Anterior cingulate cortex (tissue), 58 donors: ENCODE measurements at regions not wholly inside any gene's neighbourhood (a gene's known extent, or its start where the extent isn't known, plus 50 kb on each side); places are given as distances from the start of the nearest gene placed in this dataset.
"Not testable (repeated sequence)": the region's sequence is repeated elsewhere in the genome, so short reads cannot be mapped to it uniquely, and the experiment has no call there.

ENCODE experiments used
- DNase-seq, 58 donors: peaks; one replicate each; lab custom pipeline; 2025; lab: John Stamatoyannopoulos, UW

DNA sequence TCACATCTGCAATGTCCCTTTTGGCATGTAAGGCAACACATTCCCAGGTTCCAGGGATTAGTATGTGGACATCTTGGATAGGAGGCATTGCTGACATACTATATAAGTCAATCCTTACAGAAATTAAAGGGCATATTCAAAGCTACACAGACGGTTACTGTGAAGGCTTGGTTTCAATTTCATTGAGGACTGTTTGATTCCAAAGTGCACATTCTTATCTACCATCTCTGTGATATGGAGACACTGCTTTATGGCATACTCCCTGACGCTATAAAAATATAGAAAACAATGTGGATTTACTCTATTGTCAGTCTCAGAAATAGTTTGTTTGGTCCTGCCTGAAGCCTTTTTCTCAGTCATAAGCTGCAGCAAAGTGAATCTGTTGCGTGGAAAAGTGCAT is 1486.7 kb downstream of the FAM181B start:
- no peak for DNase-seq

DNA sequence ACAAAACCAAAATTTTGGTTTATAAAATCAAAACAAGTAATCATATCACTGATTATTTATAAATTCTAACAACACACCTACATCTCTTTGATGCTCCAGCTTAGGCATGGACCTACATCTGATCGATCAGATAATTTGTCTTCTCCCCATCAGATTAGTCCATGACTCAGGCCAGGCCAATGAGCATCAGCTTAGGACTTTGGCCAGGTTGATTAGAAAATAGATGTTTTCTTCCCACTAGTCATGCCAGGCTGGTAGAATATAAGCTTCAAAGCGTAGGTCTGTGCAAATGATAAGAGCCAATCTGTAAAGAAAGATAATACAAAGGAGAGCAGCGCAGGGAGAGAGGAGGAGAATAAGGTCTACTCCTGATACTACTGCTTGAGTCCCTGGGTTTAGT is 1487.9 kb downstream of the FAM181B start:
- DNase-seq, result no peak

DNA sequence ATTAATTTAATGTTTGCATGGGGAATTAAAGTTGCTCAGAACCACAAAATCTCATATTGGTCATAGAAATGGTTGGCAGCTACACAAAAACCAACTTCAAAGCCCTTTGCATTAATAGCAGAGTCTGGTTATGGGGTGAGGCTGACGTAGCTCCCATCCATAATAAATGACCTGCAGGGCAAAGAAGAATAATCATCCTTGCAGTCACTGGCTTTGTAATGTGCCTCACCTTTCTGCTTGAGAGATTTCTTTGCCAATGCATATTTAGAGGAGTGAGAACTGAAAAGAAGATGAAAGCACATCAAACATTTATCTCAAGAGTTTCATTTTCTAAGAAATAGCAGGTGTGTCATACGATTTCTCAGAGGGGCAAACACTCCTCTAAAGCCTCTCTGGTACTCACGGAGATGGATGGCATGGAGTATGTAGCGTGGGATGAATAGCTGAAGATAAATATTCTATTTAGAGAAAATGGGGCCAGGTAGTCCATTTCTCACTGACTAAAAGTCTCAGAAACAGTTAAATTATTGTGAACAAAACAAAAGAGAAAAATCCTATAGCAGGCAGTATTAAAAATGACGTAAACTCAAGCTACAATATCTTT is 1491.9 kb downstream of the FAM181B start:
- no peak for DNase-seq

DNA sequence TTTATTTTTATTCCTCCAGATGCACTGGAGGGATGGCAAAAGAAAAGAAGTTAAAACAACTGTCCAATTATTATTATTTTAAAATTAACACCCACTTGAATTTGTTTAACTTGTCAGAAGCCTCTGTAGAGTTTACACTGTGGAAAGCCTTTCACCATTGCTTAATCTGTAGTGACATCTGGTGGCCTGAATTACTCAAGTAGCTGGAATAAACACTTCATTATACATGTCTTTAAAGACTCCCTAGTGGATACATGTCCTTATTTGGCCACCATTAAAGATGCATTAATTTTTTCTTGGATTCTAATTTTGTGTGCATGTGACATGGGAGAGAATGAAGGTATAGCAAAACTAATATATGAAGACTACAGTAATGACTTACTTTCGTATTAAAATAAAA is 1496.5 kb downstream of the FAM181B start:
- peak in 3 of 58 donors; percentile 1 to 49 (median 10) for DNase-seq

DNA sequence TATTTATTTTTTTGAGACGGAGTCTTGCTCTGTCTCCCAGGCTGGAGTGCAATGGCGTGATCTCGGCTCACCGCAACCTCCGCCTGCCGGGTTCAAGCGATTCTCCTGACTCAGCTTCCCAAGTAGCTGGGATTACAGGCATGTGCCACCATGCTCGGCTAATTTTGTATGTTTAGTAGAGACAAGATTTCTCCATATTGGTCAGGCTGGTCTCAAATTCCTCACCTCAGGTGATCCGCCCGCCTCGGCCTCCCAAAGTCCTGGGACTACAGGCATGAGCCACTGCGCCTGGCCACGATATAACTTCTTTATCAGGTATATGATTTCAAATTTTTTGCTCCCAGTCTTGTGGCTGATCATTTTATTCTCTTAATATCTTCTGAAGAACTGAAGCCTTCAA is 1506.3 kb downstream of the FAM181B start:
- not testable (repeated sequence) for DNase-seq

DNA sequence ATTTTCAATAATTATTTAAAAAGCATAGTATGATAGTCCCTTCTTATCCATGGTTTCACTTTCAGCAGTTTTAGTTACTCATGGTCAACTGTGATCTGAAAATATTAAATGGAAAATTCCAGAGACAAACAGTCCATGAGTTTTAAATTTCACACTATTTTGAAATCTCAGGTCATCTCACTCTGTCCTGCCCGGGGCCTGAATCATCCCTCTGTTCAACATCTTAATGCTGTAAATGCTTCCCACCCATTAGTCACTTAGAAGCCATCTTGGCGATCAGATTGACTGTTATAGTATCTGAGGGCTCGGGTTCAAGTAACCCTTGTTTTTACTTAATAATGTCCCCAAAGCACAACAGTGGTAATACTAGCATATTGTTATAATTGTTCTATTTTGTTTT is 1509.3 kb downstream of the FAM181B start:
- no peak for DNase-seq

DNA sequence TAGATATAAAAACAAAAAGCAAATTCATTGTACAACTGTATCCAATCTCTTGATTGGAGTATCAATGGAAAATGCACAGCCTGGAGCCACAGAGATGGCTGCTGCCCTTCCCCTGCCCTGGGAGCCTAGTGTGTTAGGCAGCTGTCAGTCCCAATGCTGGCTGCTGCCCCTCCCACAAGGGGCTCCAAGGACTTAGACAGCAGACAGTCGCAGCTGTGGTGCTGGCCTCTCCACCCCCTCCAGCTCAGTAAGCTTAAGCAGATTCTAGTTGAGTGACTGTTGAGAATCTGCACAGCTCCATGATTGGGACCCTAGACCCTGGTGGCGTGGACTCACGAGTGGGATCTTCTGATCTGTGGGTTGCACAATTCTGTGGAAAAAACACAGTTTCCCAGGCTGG is 1511.2 kb downstream of the FAM181B start:
- no peak for DNase-seq

DNA sequence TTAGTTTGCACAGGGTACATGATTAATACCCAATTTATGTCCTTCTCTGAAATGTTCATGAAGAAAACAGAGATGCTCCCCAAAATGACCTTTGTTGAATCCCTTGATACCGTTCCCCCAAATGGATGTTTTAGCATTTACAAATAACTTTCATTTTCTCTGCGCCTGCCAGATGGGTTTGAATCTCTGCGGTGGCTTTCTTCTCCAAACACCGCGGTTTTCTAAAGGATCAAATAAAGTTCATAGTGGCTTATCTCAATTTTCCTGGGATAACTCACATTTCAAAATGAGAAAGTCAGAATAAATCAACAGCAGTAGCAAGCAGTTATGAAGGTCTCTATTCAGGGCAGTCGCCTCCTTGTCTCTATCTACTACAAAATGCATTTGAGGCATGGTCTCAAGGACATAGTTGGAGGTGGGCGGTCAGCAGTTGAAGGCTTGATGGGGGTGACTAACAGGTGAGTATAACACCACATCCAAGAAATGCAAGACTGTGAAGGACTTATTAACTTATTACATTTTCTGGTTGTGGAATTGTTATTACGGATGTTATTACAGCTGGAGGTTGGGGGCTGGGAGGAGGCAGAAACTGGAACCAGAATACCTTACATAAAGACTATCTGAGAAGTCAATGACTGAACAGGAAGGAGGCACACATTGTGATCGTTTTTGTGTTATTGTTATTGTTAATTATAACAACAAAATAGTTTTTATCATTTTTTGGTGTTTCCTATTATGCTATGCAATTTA is 1513.3 kb downstream of the FAM181B start:
- no peak for DNase-seq

DNA sequence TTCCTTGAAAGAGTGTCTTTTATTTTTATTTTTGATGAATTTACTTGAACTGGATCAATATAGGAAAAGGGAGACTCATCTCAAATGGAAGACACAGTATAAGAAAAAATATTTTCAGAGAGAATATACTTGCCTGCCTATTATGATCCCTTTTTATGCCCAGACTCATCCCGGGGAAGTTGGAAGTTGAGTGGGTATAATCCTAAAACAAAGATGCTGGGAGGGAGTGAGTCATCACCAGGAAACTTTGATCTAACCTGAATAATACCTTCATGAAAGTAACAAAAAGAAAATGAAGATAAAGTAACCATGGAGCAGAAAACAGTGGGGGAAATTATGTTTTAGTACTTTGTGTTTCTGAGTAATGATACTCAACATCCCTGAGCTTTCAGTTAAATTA is 1514.0 kb downstream of the FAM181B start:
- DNase-seq, result no peak

DNA sequence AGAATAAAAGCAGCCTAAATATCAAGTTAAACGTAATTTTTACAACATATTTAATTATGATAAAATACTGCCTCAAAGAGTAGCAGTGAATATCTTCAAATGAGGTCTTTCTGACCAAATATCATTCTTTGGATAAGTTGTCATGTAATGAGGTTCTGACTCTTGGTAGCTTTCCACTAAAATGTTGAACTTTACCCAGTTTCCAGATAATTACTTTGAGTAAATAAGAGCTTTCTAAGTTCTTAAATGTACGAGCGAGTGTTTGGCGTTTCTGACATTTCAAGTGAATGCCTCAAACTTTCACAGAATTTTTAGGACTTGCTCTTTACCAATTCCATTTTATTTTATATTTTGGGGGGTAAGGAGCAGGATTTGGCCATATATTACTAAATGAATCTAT is 1515.2 kb downstream of the FAM181B start:
- DNase-seq, result no peak

DNA sequence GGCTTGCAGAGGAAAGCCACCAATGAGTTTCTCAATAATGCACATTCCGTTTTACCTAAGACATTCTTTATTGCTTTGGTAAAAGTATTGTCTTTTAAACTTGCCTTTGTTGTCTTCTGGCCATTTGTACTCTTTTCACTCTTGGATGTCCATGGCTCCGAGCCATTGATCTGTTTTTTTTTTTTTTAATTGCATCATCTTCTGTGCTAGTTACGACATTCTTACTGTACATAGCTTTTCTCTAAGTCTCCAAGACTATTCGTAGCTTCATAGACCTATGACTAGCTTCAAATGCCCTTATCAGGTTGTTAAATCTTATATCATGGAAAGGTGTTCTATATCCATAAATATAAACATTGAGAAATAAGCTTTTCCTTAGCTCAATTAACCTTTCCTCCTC is 1522.6 kb downstream of the FAM181B start:
- DNase-seq, result no peak

DNA sequence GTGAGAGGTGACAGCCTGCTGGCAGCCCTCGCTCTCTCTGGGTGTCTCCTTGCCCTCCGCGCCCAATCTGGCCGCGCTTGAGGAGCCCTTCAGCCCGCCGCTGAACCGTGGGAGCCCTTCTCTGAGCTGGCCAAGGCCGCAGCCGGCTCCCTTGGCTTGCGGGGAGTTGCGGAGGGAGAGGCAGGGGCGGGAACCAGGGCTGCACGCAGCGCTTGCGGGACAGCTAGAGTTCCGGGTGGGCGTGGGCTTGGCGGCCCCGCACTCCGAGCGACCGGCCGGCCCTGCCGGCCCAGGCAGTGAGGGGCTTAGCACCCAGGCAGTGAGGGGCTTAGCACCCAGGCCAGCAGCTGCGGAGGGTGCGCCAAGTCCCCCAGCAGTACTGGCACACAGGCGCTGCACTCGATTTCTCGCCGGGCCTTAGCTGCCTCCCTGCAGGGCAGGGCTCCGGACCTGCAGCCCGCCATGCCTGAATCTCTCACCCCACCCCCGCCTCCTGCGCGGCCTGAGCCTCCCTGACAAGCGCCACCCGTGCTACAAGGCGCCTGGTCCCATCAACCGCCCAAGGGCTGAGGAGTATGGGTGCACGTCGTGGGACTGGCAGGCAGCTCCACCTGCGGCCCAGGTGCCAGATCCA is 1526.1 kb downstream of the FAM181B start:
- peak in 1 of 58 donors; percentile 8 for DNase-seq

DNA sequence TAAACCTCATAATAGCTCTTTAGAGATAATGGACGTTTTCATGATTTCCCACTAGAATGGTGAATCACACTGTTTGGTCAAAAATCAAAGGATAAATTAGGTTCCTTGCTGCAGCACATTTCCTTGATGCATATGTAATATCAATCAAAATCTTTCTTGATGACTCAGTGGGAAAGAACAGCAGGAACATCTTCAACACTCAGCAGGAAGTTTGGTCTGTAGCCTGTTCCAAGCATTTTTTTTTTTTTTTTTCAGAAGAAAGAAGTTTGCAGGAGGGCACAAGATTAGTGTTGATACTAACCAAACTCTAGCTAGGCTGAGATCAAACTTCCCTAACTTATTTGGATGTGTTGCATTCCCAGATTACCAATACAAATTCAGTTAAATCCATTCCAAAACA is 1529.8 kb downstream of the FAM181B start:
- no peak for DNase-seq

DNA sequence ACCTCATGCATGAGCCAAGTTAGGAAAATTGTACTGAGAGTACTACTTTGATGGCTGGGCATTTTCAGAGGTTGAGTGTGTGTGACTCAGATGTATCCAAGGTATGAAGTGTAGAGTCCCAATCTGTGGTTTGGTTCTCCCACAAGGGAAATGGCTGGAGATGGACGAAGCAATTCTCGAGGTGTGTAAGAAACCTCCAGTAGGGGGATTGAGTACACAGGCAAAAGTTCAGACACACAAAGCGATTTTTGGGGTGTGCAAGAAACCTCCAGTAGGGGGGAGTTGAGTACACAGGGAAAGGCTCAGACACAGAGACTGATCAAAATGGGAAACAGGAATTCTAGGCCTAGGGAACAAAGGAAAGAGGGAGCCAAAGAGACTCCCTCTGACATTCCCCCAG is 1536.3 kb downstream of the FAM181B start:
- no peak for DNase-seq

DNA sequence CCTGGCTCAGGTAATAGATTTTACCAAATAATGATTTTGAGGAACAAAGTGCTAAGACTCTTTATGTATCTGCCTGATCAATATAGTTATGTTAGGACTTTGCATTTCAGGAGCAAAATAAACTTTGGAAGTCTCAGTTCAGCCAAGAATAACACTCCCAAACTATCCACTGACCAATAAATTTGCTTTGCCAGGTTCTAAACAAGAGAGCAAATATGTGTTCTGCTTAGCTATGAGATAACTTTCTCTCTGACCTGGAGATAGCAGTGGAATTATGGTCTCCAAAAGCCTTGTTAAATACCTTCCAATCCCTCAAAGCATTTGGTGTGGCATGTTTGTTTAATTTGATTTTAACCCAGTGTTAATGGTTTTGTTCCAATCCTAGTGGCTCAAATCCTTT is 1541.1 kb downstream of the FAM181B start:
- DNase-seq, result no peak

DNA sequence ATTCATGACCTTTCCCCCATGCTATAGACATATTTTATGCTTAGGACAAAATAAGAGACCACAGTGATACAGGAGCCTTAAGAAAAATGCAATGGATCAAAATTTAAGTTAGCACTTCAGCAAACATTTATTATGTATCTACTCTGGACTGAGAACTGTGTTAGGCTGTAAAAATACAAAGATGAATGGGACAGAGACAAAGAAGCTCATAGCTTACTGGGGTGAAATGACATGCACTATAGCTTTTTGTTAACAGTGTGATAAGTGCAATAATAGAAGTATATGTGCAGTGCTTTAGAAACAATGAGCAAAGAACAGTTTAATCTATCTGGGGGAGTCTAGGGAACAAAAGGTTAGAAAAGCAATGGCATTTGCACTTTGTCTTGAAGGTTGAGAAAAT is 1543.1 kb downstream of the FAM181B start:
- DNase-seq, result no peak

DNA sequence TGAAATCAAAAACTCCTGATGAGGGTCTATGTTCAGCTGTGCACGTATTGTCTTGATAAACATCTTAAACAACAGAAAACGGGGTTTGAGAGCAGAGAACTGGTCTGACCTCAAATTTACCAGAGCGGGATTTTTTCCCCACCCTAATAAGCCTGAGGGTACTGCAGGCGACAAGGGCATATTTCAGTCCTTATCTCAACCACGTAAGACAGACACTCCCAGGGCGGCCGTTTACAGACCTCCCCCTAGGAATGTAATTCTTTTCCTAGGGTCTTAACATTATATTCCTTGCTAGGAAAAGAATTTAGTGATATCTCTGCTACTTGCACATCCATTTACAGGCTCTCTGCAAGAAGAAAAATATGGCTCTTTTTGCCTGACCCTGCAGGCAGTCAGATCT is 1546.6 kb downstream of the FAM181B start:
- not testable (repeated sequence) for DNase-seq

DNA sequence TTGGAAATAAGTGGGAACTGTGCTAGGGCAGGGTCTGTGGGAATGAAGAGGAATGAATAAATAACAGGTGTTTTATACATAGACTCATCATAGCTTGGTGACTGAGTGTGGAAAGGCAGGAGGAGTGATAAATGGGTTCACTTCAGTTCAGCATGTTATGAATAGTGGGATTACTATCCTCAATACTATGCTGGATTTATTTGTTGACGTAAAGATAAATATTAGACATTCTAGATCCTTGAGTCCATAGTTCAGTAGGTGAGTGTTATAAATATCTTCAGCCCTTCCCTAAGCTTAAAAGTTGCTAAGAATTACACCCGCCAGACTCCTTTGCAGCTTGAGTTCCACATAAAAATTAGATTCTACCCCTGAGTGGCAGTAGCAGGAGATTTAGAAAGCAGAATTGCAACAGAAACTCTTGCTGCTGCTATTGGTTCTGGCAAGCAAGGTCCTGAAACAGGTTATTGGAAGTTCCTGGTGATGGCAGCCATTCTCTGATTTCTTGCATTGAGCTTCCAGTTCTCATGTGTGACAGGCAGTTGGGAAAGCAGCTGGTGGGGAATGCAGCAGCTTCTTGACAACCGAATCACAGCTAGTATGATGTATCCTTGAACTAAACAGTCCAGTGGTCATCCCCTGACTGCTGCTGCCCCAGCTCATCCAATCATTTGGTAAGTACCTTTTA is 1558.9 kb downstream of the FAM181B start:
- peak in 1 of 58 donors; percentile 6 for DNase-seq

DNA sequence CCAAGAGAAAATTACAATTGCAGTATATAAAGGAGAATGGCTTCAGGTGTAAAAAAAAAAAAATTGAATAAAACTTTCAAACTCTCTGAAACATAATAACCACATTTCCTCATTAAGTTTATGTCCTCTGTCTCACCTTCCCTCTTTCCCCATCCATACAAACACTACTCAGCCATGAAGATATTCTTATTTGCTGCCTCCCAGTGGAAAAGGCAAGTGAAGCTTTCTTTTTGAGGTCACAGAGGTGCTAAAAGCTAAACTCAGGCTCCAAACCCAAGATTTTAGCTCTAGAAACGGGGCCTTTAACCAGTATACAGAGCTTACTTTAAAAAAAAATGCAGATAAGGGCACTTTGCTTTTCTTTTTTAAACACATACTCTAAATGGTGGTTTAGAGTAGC is 1568.5 kb downstream of the FAM181B start:
- DNase-seq, result no peak

DNA sequence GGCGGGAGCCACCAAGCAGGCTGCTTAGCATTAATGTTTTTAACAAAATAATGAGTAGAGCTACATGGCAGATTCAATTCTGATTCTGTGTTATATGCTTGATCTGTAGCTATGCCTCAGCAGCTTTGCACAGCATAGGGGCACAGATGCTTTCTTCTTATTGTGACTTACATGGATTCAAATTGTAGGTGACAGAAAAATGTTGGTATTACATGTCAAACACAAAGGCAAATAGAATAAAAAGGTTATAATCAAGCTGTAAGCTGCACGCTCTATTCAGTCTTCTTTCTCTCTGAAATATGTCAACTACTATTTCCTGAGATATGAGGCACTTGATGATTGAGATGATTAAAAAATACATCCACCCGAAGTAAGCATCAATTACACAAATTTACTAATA is 1573.8 kb downstream of the FAM181B start:
- no peak for DNase-seq

DNA sequence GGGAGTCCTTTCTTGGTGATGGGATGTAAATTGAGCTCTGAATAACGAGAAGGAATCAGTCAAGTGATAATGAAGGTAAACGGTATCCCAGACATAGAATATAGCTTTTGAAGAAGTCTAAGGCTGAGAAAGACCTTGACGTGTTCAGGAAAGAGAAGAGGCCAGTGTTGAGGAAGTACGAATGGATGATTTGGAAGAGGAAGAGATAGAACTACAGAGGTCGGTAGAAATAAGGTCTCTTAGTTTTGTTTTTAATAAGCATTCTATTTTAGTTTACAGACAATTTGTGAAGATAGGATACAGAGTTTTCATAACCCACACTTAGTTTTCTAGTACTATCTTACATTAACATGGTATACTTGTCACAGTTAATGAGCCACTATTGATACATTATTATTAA is 1598.1 kb downstream of the FAM181B start:
- no peak for DNase-seq
